Thymus (tissue), 11 donors: ENCODE measurements at regions not wholly inside any gene's neighbourhood (a gene's known extent, or its start where the extent isn't known, plus 50 kb on each side); places are given as distances from the start of the nearest gene placed in this dataset.

Source experiments
- DNase-seq, 9 donors: peaks; one replicate each; pipeline ENCODE4 v3.0.0-alpha.2; 2013; ENCODE audit warnings: low spot score in 9 of 9, low read depth in 6 of 9, missing footprints in 1 of 9
- H3K27ac ChIP-seq, 2 donors: one replicate each; pipeline ENCODE4 v1.5.1; 2013; ENCODE audit warnings: control low read depth in 1 of 2, low read depth in 1 of 2, low read length in 1 of 2, mild to moderate bottlenecking in 1 of 2, moderate library complexity in 1 of 2
- H3K27me3 ChIP-seq, 2 donors: one replicate each; pipeline ENCODE4 v1.5.1; 2013; ENCODE audit warnings: low read length in 1 of 2; ENCODE audit not compliant: control insufficient read depth in 2 of 2, insufficient read depth in 1 of 2
- H3K36me3 ChIP-seq, 2 donors: one replicate each; pipeline ENCODE4 v1.5.1; 2013; ENCODE audit warnings: low read length in 1 of 2, mild to moderate bottlenecking in 1 of 2, moderate library complexity in 1 of 2; ENCODE audit not compliant: control insufficient read depth in 2 of 2, insufficient read depth in 2 of 2
- H3K4me1 ChIP-seq, 2 donors: one replicate each; pipeline ENCODE4 v1.5.1; 2013; ENCODE audit warnings: low read length in 2 of 2; ENCODE audit not compliant: control insufficient read depth in 2 of 2, insufficient read depth in 2 of 2
- H3K4me3 ChIP-seq, 2 donors: one replicate each; pipeline ENCODE4 v1.5.1; 2013; ENCODE audit warnings: low read length in 2 of 2, control low read depth in 1 of 2, mild to moderate bottlenecking in 1 of 2
- H3K9me3 ChIP-seq, 2 donors: one replicate each; pipeline ENCODE4 v1.5.1; 2013; ENCODE audit warnings: low read length in 1 of 2, mild to moderate bottlenecking in 1 of 2; ENCODE audit not compliant: control insufficient read depth in 2 of 2, insufficient read depth in 1 of 2
- WGBS: extraction: QIAGEN DNeasy Blood & Tissue Kit; methylation state at CpG from one replicate; pipeline ENCODE4 v1.1.7; 2013; 5-methylcytosine and 5-hydroxymethylcytosine counted together
- donor health status: healthy.

- Histone ChIP-seq H3K27me3 (no peaks in the 10 kb centered on the region), H3K4me3 (no peak overlapping the region), H3K9me3 (no peaks in the 10 kb centered on the region), H3K4me1 (no peaks in the 10 kb centered on the region), H3K27ac (no peak overlapping the region), H3K36me3 (no peaks in the 10 kb centered on the region)
- DNase-seq: no peak
- WGBS: 88% methylated on average over 2 of the region's 2 CpGs
These were observed 78.7 kb upstream of the KCNMB2 start for GRCh38 chr3:178457511-178457910.

- H3K4me3 ChIP-seq: no peak overlapping the region
- no peak for DNase-seq
- H3K4me1 ChIP-seq: no peaks in the 10 kb centered on the region
- H3K27ac ChIP-seq: no peak overlapping the region
- H3K27me3 ChIP-seq: no peaks in the 10 kb centered on the region
- no peaks in the 10 kb centered on the region for H3K9me3 ChIP-seq
- 91% methylated on average over 5 of the region's 5 CpGs for WGBS
- H3K36me3 ChIP-seq: no peaks in the 10 kb centered on the region
These were observed 77.8 kb upstream of the KCNMB2 start for GRCh38 chr3:178458313-178459037.

GRCh38 chr3:178459038-178459410 is 77.2 kb upstream of the KCNMB2 start:
- Histone ChIP-seq H3K4me1 (no peaks in the 10 kb centered on the region), H3K4me3 (no peak overlapping the region), H3K36me3 (no peaks in the 10 kb centered on the region), H3K27ac (no peak overlapping the region), H3K9me3 (no peaks in the 10 kb centered on the region), H3K27me3 (no peaks in the 10 kb centered on the region)
- 93% methylated on average over 1 of the region's 1 CpG for WGBS
- DNase-seq: no peak

- H3K4me1 ChIP-seq: no peaks in the 10 kb centered on the region
- H3K9me3 ChIP-seq: no peaks in the 10 kb centered on the region
- no peak for DNase-seq
- H3K36me3 ChIP-seq: no peaks in the 10 kb centered on the region
- no peak overlapping the region for H3K27ac ChIP-seq
- 93% methylated on average over 2 of the region's 2 CpGs for WGBS
- no peak overlapping the region for H3K4me3 ChIP-seq
- H3K27me3 ChIP-seq: no peaks in the 10 kb centered on the region
These were observed 70.7 kb upstream of the KCNMB2 start for GRCh38 chr3:178465260-178466180.

GRCh38 chr3:178472941-178473340 is 63.3 kb upstream of the KCNMB2 start:
- no peaks in the 10 kb centered on the region for H3K36me3 ChIP-seq
- H3K4me3 ChIP-seq: no peak overlapping the region

GRCh38 chr3:178474526-178474925 is 61.7 kb upstream of the KCNMB2 start:
- no peak for DNase-seq
- no peaks in the 10 kb centered on the region for H3K9me3 ChIP-seq
- no peaks in the 10 kb centered on the region for H3K36me3 ChIP-seq
- no peaks in the 10 kb centered on the region for H3K27me3 ChIP-seq
- H3K4me1 ChIP-seq: no peaks in the 10 kb centered on the region
- 27% methylated on average over 4 of the region's 4 CpGs for WGBS
- no peak overlapping the region for H3K27ac ChIP-seq
- no peak overlapping the region for H3K4me3 ChIP-seq

More at GRCh38 chr3:178472941-178473340, 63.3 kb upstream of the KCNMB2 start:
- no peaks in the 10 kb centered on the region for H3K4me1 ChIP-seq
- no peaks in the 10 kb centered on the region for H3K9me3 ChIP-seq
- no peak overlapping the region for H3K27ac ChIP-seq
- no peak for DNase-seq
- H3K27me3 ChIP-seq: no peaks in the 10 kb centered on the region

GRCh38 chr3:178475062-178475461 is 61.2 kb upstream of the KCNMB2 start:
- WGBS: 86% methylated on average over 3 of the region's 3 CpGs
- Histone ChIP-seq H3K4me1 (no peaks in the 10 kb centered on the region), H3K9me3 (no peaks in the 10 kb centered on the region), H3K36me3 (no peaks in the 10 kb centered on the region), H3K27me3 (no peaks in the 10 kb centered on the region), H3K27ac (no peak overlapping the region), H3K4me3 (no peak overlapping the region)
- no peak for DNase-seq

GRCh38 chr3:178476886-178477285 is 59.4 kb upstream of the KCNMB2 start:
- H3K4me3 ChIP-seq: no peak overlapping the region
- DNase-seq: no peak
- no peak overlapping the region for H3K27ac ChIP-seq
- H3K9me3 ChIP-seq: no peaks in the 10 kb centered on the region
- WGBS: 89% methylated on average over 2 of the region's 2 CpGs
- H3K4me1 ChIP-seq: no peaks in the 10 kb centered on the region
- H3K36me3 ChIP-seq: no peaks in the 10 kb centered on the region
- no peaks in the 10 kb centered on the region for H3K27me3 ChIP-seq

GRCh38 chr3:178479446-178479845 is 56.8 kb upstream of the KCNMB2 start:
- WGBS: 87% methylated on average over 1 of the region's 1 CpG
- Histone ChIP-seq H3K27ac (no peak overlapping the region), H3K4me1 (no peaks in the 10 kb centered on the region), H3K36me3 (no peaks in the 10 kb centered on the region), H3K4me3 (no peak overlapping the region), H3K9me3 (no peaks in the 10 kb centered on the region), H3K27me3 (no peaks in the 10 kb centered on the region)
- no peak for DNase-seq
